Glomerular endothelial cell (primary cell): ENCODE measurements at regions not wholly inside any gene's neighbourhood (a gene's known extent, or its start where the extent isn't known, plus 50 kb on each side); places are given as distances from the start of the nearest gene placed in this dataset.
"Not testable (repeated sequence)": the region's sequence is repeated elsewhere in the genome, so short reads cannot be mapped to it uniquely, and the experiment has no call there.

Experiments used
- DNase-seq: peaks from one replicate; pipeline ENCODE4 v3.0.0-alpha.2; 2011; ENCODE audit warnings: low read depth, low spot score; ENCODE audit errors: extremely low read depth

DNA sequence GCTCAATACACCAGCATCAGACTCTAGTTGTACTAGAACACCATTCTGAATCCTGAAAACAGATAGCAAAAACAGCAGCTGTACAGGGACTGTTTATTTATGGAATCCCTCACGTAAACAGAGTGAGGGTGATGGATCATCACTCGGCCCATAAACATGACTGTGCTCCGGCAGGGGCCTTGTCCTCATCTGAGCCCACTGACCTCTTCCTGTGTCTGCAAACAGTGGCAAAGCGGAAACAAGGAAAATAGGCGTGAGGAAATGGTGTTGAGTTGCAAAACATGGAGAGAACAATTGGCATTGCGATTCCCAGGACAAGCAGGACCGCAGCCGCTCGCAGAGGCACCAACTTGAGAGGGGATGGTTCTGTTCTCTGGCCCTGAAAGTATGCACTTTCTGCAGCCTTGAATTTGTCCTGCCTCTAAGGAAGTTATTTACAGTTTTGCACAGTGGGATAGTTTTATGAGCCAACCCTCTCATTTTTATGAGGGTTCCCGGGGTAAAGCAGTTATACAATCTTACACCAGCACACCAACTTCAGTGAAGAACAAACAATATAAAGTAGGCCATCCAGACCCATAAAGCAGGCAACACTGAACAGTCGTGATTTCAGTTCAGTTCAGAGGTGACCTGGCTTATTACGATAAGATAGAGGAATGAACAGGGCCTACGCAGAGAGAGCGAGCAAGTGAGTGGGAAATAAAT is 248.0 kb upstream of the FZD8 start:
- DNase-seq, result no peak

DNA sequence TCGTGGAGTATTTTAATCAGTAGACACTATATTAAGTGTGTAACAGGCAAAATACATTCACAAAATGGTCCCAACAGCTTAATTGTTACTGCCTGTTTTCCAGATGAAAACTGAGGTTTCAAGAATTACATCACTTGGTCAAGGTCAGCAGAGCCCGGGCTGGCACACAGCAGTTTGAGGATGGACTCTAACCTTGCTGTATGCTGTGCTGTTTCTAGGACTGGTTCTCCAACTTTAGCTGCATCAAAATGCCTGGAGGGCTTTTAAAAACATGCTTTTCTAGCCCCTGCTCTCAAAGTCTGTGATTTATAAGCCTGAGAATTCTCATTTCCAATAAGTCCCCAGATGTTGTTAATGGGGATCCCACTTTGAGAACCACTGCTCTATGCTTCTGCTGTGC is 247.1 kb upstream of the FZD8 start:
- DNase-seq, result no peak

DNA sequence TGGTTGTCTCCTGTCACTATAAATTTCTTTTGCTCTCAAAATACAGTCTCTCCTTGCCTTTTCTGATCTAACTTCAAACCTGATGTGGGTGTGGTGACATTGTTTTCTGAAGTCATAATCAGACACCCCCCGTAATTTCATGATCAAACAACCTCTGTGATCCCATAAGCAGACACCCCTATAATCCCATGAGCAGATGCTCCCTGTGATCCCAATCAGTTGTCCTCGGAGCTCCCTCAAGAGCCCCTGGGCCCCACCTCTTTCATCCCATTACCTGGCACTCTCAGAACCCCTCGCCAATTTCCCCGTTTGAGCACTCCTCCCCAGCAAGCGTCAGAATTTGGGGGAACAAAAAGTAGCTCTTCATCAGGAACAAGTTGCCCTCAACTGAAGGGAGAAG is 246.3 kb upstream of the FZD8 start:
- DNase-seq, result no peak

DNA sequence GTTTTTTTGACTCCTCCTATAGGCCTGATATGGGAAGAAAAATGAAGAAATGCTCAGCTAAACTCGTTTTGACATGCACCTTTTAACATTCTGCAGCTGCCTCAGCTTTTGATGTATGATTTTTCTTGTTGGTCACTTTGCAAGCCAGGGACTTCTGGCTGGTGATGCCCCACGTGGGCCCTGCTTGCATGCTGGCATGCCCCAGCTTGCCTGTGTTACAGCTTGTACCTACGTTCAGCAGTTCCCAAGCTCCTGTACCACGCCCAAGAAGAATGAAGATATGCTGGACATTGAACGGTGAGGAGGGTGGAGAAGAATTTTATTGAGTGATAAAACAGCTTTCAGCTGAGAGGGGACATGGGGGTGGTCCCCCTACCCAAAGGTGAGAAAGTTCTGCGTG is 245.6 kb upstream of the FZD8 start:
- DNase-seq, result no peak

DNA sequence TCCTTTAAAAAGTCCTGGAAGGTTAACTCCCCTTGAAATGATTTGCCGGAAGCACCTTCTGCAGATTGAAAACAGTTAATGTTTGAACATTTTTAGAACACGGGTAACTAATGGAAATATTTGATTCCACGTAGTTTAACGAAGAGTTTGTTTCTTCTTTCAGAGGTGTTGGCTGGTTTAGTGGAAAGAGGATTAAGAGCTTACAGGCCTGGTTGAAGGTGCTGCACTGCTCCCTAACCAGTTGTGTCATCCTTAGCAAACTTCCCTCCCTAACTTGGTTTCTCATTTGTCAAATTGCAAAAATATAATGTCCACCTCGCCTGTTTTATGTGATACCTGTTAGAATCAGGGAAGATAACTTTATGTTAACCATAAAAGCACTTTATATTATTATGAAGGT is 243.0 kb upstream of the FZD8 start:
- no peak for DNase-seq

DNA sequence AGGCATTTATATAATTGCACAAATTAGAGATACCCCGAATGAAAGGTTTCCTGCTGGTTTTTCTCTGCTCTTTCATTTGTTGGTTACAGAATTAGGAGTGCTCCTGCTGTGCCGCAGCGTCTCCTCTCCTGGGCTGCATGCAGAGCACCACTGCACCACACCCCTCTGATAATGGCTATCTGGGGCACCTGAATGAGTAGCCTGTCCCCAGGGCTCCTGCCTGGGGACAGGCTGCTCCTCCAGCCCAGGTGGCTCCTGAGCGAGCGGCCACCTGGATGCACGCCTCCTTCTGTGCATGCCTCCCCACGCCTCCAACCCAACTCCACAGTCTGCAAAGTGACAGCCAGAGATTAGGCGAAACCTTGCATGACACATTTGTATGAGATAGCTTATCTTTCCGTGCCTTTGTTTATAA is 242.6 kb upstream of the FZD8 start:
- no peak for DNase-seq

DNA sequence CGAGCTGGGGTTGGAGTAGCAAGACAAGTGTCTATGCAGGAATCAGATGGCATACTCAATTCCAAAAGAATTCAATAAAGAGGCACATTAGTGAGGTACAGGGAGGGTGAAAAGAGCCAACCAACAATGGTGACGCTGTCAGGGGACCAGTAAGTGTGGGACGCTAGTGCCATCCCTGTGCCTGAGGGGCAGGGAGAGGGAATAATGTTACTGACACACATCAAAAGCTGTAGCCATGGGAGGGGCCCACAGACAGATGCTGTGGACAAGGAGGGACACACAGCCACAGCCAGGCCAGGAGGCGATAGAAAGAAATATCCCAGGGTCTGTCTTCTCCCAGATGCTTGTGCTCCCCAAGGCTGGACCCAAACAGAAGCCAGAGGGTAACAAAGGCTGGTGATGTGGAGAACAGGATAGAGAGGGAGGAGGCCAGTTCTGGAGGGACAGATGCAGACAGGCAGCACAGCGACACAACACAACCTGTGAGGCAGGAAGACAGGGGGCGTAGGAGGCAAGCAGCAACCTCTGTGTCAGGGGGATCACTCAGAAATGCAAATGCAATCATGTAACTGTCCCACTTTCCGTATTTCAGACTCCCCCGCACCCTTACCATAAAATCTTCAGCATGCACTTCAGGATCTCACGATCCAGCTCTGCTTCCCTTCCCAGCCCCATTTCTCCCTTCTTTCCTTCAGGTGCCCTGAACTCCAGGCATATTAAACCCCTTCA is 240.5 kb upstream of the FZD8 start:
- no peak for DNase-seq

DNA sequence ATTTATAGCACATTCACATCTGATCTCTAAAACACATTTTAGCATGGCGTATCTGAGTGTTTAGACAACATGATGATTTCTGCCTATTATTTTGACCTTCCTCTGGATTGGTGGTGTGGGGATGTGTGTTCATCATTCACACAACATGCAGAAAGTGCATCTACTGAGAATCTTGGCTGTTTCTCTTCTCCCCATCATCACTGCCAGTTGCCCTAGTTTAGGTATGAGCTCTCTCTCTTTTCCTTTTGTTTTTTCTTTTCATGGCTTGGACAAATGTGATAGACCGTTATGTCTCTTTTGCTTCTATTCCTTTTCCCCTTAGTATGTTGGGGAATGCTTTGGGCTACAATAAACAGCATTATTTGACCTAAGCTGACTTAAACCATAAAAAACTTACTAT is 239.2 kb upstream of the FZD8 start:
- DNase-seq, result no peak

DNA sequence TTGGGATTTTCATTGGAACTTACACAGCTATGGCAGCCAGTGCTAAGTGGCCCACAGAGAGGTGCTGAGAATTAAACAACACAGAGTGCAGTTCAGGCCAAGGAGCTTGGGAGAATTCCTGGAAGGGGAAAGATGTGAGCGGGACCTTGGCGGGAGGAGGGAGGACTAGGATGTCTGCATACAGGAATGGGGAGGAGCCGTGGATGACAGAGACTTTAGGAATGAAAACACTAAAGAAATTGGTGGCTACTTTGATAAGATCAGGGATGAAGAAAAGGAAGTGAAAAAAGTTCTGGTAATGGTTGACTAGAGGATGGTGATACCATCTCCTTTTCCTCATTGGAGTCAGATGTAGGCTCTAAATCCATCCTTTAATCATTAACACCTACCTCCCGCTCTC is 234.2 kb upstream of the FZD8 start:
- no peak for DNase-seq

DNA sequence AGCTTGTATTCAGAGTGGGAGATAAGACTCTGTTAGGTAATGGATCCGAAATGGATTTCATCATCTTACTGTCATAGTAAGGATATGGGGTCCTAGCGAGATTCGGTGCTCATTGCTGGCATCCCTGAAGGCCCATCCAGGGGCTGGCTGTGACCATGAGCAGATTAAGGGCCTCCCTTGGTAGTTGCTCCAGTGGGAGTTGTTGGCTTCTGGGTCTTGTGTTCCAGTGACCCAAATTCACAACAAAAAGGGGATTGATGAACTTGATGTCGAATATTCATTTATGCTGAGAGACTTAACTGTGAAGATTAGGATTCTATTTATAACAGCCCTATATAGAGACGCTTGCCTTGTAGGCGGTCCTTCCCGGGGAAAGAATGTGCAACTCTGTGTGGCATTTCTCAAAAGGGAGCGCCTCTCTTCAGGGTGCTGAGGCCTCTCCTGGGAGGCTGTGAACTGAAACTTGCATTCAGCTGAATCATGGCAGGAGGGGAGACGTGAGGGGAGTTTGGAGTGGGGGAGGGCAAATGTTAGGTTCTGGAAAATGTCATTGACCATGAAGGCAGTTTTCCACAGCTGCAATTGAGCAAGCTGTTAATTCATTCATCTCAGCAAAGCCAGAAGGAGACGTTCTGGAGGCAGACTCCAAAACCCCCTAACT is 233.1 kb upstream of the FZD8 start:
- DNase-seq, result no peak

DNA sequence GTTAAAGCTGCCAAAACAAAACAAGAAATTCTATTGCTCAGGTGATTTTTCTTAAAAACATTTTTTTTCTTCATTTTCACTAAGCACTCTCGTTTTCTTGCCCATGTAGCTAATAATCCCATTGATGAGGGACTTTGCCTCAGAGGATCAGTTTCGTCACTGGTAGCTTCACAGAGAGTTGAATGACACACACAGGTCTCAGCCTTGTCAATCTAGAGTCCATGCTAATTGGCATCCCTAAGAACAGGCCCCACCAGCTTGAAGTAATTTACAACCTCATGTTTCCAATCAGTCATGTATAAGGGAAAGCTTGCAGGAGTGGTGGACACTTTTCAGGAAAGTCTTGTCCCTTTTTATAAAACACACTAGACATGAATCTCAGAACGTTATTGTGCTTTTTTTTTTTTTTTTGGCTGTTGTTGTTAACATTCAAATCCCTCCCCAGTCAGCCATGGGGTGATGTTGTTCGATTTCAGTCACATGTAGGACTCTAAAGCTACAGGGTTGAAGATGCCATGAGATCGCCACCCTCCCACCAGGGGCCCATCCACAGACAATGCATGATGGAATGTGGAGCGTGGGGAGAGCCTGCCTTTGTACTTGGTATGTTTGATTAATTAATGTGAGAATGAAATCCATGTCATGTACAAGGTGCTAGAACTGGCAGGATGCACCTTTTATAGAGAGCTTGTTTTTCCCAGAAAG is 232.4 kb upstream of the FZD8 start:
- DNase-seq, result no peak

DNA sequence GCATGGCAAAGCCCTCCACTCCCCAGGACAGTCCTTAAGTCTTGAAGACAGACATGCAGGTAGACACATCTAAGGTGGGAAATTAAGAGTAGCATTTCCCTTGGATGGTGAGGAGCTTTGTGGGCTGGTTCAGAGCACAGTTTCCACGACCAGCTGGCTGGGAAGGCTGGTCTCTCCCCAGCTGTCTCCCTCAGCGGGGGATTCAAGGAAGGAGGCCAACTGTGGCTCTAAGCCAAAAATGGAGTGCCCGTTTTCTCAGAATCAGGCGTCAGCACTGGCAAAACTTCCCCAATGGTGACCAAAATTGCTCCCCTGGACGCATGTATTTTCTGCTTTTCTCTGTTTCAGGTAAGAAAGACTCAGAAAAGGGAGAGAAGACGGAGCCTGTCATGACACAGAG is 230.6 kb upstream of the FZD8 start:
- no peak for DNase-seq

DNA sequence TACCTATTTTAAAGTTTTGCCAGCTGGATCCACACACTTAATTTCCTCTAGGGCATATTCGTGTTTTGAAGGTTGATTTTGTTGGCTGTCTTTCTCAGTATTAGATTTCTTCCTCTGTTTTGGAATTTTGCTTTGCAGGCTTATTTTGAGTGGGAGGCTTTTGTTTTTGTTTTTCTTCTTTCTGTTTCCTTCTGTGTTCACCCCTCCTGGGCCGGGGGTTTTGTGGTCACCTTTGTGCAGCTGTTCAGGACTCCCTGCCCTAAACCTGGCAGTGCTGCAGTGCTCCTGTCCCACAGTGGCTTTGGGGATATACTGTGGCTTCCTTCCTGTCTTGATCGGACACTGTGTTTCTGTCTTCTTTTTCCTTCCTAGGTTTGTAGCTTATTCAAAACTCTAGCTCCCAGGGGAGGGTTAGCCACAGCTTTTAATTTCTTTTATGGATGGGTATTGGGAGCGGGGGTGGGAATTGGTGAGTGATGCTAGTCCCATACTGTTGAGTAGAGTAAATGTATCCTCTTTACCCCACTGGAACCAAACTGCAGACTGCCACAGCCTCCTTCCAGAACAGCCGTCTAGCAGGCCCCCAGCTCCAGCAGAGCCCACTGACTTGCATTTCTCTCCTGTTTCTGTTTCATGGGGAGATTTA is 228.7 kb upstream of the FZD8 start:
- no peak for DNase-seq

DNA sequence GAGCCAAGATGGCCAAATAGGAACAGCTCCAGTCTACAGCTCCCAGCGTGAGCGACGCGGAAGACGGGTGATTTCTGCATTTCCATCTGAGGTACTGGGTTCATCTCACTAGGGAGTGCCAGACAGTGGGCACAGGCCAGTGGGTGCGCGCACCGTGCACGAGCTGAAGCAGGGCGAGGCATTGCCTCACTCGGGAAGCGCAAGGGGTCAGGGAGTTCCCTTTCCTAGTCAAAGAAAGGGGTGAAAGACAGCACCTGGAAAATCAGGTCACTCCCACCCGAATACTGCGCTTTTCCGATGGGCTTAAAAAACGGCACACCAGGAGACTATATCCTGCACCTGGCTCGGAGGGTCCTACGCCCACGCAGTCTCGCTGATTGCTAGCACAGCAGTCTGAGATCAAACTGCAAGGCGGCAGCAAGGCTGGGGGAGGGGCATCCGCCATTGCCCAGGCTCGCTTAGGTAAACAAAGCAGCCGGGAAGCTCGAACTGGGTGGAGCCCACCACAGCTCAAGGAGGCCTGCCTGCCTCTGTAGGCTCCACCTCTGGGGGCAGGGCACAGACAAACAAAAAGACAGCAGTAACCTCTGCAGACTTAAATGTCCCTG is 216.7 kb upstream of the FZD8 start:
- DNase-seq, result not testable (repeated sequence)

DNA sequence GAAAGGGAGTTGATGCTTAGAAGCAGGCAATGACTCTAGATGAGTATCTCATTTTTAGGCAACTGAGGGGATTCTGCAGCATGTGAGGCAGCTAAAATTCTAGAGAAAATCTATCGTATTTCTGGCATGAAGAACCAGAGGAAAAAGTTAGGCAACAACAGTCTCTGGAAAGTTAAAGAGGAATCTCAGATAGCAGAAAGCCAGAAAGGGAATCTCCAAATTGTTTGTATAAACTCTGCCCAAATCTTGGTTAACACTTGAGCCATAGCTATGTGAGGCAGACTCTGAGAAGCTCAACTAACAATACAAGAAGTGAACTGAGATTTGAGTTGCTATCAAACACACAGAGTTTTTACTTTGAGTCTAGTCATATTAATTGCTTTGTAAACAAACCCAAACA is 215.8 kb upstream of the FZD8 start:
- DNase-seq, result no peak

DNA sequence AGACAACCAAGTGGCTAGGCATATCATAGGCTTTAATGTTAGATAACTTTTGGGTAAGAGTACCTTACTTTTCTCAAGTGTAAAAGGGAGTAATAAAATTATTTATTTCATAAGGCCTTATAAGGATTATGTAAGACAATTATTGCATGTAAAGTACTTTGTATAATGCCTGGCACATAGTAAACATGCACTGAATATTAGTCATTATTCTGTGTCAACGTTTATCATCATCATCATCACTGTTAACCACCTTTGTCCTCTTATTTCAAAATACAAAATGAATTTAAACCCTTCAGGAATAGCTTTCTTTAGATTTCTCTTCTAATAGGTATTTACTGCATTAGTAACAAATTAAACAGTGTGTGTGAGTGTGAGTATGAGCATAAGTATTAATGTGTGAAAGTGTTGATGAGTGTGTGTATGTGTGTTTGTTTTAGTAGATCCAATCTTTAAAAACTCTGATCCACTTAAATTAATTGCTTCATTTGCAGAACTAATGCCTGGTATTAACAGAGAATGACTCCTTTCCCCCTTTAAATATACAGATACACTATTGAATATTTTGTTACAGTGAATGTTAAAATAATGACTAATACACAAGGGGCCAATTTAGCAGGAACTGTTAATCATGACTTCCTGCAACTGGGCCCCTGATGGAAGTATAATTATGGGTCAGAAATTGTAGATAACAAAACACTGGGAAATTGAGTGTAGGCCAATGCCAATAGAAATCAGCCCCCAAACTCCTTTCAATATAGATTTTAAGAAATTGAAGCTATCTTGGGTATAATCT is 213.3 kb upstream of the FZD8 start:
- DNase-seq, result no peak

DNA sequence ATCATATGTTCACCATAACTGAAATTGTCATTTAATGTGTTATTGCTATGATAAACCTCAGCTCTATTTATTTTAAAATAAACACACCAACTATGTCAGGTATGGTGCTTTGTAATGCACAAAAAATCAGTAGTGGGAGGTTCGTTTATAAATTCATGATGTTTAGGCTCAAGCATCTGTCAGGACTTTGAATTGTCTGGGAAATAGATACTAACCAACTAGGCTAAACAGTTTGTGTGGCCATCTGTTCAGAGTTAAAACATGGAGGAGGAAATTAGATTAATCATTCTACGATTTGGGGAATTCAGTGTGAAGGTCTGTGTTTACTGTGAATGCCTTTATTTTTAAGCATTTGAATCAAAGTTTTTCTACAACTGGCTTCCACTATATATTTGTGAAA is 212.6 kb upstream of the FZD8 start:
- no peak for DNase-seq

DNA sequence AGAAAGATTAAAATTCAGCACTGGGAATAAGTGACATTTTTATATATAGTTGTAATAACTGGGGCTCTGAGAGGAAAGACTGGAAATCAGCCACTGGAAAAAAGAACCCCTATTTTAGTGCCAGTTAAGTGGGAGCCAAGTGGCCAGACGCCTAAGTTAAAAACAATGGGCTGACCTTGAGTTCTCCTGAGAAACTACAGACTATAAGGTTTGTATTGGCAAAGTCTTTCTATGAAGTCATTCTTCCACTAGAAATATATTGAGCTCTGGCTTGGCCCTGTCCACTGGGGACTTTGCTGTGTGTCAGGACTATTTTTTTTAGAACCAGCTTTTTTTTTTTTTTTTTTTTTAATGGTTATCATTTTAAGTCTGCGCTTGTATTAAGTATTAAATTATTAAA is 210.6 kb upstream of the FZD8 start:
- DNase-seq, result no peak

DNA sequence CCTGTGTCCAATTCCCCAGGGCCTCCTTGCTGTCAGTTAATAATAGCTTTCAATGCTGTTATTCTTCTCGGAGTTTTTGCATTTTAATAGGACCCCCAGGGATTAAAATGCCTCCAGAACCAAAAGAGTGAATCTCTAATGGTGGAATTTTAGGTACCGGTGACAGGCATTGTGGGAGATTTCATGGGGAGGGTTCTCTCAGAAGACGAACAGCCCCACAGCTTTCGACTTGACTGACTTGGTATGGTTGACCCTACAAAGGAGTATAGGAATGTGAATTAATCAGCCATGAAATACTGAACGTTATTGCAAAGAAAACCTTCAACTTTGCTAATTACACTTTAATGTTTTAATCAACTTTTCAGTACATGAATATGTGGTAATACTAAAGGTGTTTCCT is 206.3 kb upstream of the FZD8 start:
- DNase-seq, result no peak

DNA sequence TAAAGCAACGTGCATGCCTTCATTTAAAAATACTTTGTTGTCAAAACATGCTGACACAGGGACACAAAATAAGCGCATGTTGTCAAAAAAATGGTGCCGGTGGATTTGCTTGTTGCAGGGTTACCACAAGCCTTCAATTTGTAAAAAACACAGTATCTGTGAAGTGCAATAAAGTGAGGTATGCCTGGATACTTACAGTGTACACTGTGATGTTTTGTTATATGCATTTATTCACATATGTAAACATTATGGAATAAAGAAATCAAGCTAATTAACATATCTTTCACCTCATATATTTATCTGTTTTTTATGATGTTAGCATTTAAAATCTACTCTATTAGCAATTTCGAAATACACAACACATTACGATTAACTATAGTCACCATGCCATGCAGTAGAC is 202.6 kb upstream of the FZD8 start:
- DNase-seq, result no peak
